A673 (cell line): ENCODE measurements at regions not wholly inside any gene's neighbourhood (a gene's known extent, or its start where the extent isn't known, plus 50 kb on each side); places are given as distances from the start of the nearest gene placed in this dataset.

Experiments
- BruUV-seq: library from RNA; stranded (reverse); fragments of 400-500 nt; replicated peaks from 2 replicates; lab custom pipeline; 2021; lab: Mats Ljungman, UMichigan
- CTCF ChIA-PET: fragments of 300-600 bp; sonication (Branson Sonifier 250); formaldehyde crosslinking; loops from one replicate; lab custom pipeline; 2022; ENCODE audit warnings: antibody characterized with exemption; lab: Charles Lee
- POLR2A ChIA-PET: fragments of 300-600 bp; sonication (Branson Sonifier 250); formaldehyde crosslinking; loops from one replicate; lab custom pipeline; 2022; ENCODE audit warnings: antibody characterized with exemption; ENCODE audit not compliant: low non-redundant PET; lab: Charles Lee
- DNase-seq: peaks from one replicate; pipeline ENCODE4 v3.0.0-alpha.2; 2015; ENCODE audit warnings: low spot score
- H3K27ac ChIP-seq: fragments of 200-600 bp; sonication (generic); 2 replicates; pipeline ENCODE4 v1.5.1; 2016; ENCODE audit warnings: mixed run types, low read depth, mild to moderate bottlenecking, mixed read lengths, antibody characterized with exemption, low read length; ENCODE audit not compliant: poor library complexity, severe bottlenecking
- H3K27me3 ChIP-seq: fragments of 200-600 bp; sonication (generic); replicated peaks from 2 replicates; pipeline ENCODE4 v1.6.1; 2017; ENCODE audit warnings: mixed run types, low read depth, mild to moderate bottlenecking, mixed read lengths, antibody characterized with exemption, low read length; ENCODE audit not compliant: insufficient read depth, poor library complexity
- H3K36me3 ChIP-seq: fragments of 200-600 bp; sonication (generic); 2 replicates; pipeline ENCODE4 v1.6.1; 2016; ENCODE audit warnings: mixed run types, mild to moderate bottlenecking, mixed read lengths, antibody characterized with exemption, low read length; ENCODE audit not compliant: insufficient read depth, poor library complexity, severe bottlenecking
- H3K4me1 ChIP-seq: fragments of 200-600 bp; sonication (generic); 2 replicates; pipeline ENCODE4 v1.6.1; 2017; ENCODE audit warnings: mixed run types, mild to moderate bottlenecking, mixed read lengths, antibody characterized with exemption, low read length; ENCODE audit not compliant: insufficient read depth, poor library complexity, severe bottlenecking
- H3K4me3 ChIP-seq: fragments of 200-600 bp; sonication (generic); 2 replicates; pipeline ENCODE4 v1.5.1; 2016; ENCODE audit warnings: low read depth, mixed run types, mild to moderate bottlenecking, mixed read lengths, low read length; ENCODE audit not compliant: poor library complexity, severe bottlenecking
- H3K9me3 ChIP-seq: fragments of 200-600 bp; sonication (generic); 2 replicates; pipeline ENCODE4 v1.6.1; 2016; ENCODE audit warnings: mixed run types, low read depth, mild to moderate bottlenecking, mixed read lengths, antibody characterized with exemption, low read length; ENCODE audit not compliant: poor library complexity, severe bottlenecking
- CTCF ChIP-seq: fragments of 300-800, 200-600 bp; sonication (generic); conservative IDR thresholded peaks from 2 replicates; pipeline ENCODE4 v1.5.1; 2017; ENCODE audit warnings: low read depth, mild to moderate bottlenecking, antibody characterized with exemption, low read length, moderate library complexity, mixed read lengths
- EZH2 ChIP-seq: fragments of 200-600 bp; sonication (generic); IDR thresholded peaks from 2 replicates; pipeline ENCODE4 v1.6.1; 2017; ENCODE audit warnings: borderline replicate concordance, low read depth, mild to moderate bottlenecking, mixed read lengths, antibody characterized with exemption, low read length; ENCODE audit not compliant: poor library complexity, severe bottlenecking
- intact Hi-C: fragments of 100-400 bp; cut with micrococcal nuclease; formaldehyde crosslinking; loops from one replicate; pipeline ENCODE4 v1.10.0; 2022; ENCODE audit not compliant: unreplicated experiment

GRCh38 chr2:122755281-122755780, 999.9 kb downstream of the TSN start:
- Histone ChIP-seq H3K27ac (no peak overlapping the region), H3K4me3 (no peak overlapping the region), H3K27me3 (no peaks in the 10 kb centered on the region), H3K9me3 (no peaks in the 10 kb centered on the region), H3K36me3 (no peaks in the 10 kb centered on the region), H3K4me1 (peaks cover 7% of the 10 kb centered on the region)
- no TSS peak for BruUV-seq
- intact Hi-C loops: no loop called here
- DNase-seq: no peak
- ChIA-PET CTCF (no interaction called here), POLR2A (no interaction called here)
- no peak for TF ChIP-seq CTCF
- no peak for TF ChIP-seq EZH2

GRCh38 chr2:122758967-122759366, 1003.5 kb downstream of the TSN start:
- ChIA-PET POLR2A (no interaction called here), CTCF (no interaction called here)

GRCh38 chr2:122764014-122764413, 1008.6 kb downstream of the TSN start:
- no TSS peak for BruUV-seq
- POLR2A ChIA-PET: no interaction called here
- no peak for DNase-seq
- CTCF ChIA-PET: no interaction called here
- intact Hi-C loops: no loop called here
- no peaks in the 10 kb centered on the region for H3K27me3 ChIP-seq
- no peaks in the 10 kb centered on the region for H3K36me3 ChIP-seq
- no peak overlapping the region for H3K27ac ChIP-seq
- no peak overlapping the region for H3K4me3 ChIP-seq
- no peak for TF ChIP-seq EZH2
- no peaks in the 10 kb centered on the region for H3K4me1 ChIP-seq
- peaks cover 6% of the 10 kb centered on the region for H3K9me3 ChIP-seq

More at GRCh38 chr2:122758967-122759366, 1003.5 kb downstream of the TSN start:
- BruUV-seq: no TSS peak
- no peaks in the 10 kb centered on the region for H3K4me1 ChIP-seq
- H3K27me3 ChIP-seq: no peaks in the 10 kb centered on the region
- H3K9me3 ChIP-seq: peaks cover 6% of the 10 kb centered on the region
- no peak for DNase-seq
- no peak for TF ChIP-seq EZH2
- no peak for TF ChIP-seq CTCF
- H3K4me3 ChIP-seq: no peak overlapping the region
- intact Hi-C loops: no loop called here
- H3K27ac ChIP-seq: no peak overlapping the region
- H3K36me3 ChIP-seq: no peaks in the 10 kb centered on the region

GRCh38 chr2:122780251-122780650, 1024.8 kb downstream of the TSN start:
- DNase-seq: no peak
- CTCF ChIA-PET: no interaction called here
- BruUV-seq: no TSS peak
- Histone ChIP-seq H3K36me3 (no peaks in the 10 kb centered on the region), H3K4me3 (no peak overlapping the region), H3K27me3 (no peaks in the 10 kb centered on the region), H3K27ac (no peak overlapping the region), H3K9me3 (no peaks in the 10 kb centered on the region), H3K4me1 (no peaks in the 10 kb centered on the region)
- intact Hi-C loops: no loop called here
- POLR2A ChIA-PET: no interaction called here
- no peak for TF ChIP-seq CTCF
- no peak for TF ChIP-seq EZH2
